ENCODE measurements at regions not wholly inside any gene's neighbourhood (a gene's known extent, or its start where the extent isn't known, plus 50 kb on each side); places are given as distances from the start of the nearest gene placed in this dataset.

- Histone ChIP-seq H3K4me2 (ENCODE audit: control insufficient read depth, extremely low read depth, insufficient read depth, low read depth, low read length) (no peak overlapping the region), H2AFZ (ENCODE audit: control insufficient read depth, low read length) (no peak overlapping the region), H3K4me3 (ENCODE audit: control insufficient read depth in 2 of 3, extremely low read depth in 1 of 3, insufficient read depth in 2 of 3, low read depth in 1 of 3, low read length in 3 of 3) (no peak overlapping the region), H3K4me1 (ENCODE audit: control insufficient read depth, extremely low read depth, insufficient read depth, low read length) (peaks cover 10% of the 10 kb centered on the region), H3K9ac (ENCODE audit: control insufficient read depth, extremely low read depth, insufficient read depth, low read length) (no peak overlapping the region), H3K79me2 (ENCODE audit: control insufficient read depth, insufficient read depth, low read length) (peaks cover 12% of the 10 kb centered on the region), H4K20me1 (ENCODE audit: control insufficient read depth, extremely low read depth, insufficient read depth, low read length) (no peaks in the 10 kb centered on the region), H3K36me3 (ENCODE audit: control insufficient read depth in 2 of 2, extremely low read depth in 1 of 2, insufficient read depth in 2 of 2, low read length in 2 of 2) (peaks cover 0 to 7% of the 10 kb centered on the region in 2 experiments), H3K9me3 (ENCODE audit: control insufficient read depth, low read depth, low read length) (no peaks in the 10 kb centered on the region), H3K27ac (ENCODE audit: control insufficient read depth, insufficient read depth, low read length) (no peak overlapping the region), H3K9me1 (ENCODE audit: control insufficient read depth, extremely low read depth, insufficient read depth, low read length) (no peaks in the 10 kb centered on the region), H3K27me3 (ENCODE audit: control insufficient read depth, extremely low read depth, insufficient read depth, low read length) (no peaks in the 10 kb centered on the region)
- dilution Hi-C loops (cut with MboI; ENCODE audit: extremely low pct_ligation_motif_present, low sequenced_read_pairs), result no loop called here
- no peak for FAIRE-seq
- TF ChIP-seq CTCF (optimal IDR thresholded peaks at IDR 0.05 in 1 of 3, IDR thresholded peaks at IDR 0.05 in 1 of 3, conservative IDR thresholded peaks at IDR 0.05 in 1 of 3; ENCODE audit: extremely low read depth in 1 of 3, insufficient read depth in 2 of 3, low read length in 3 of 3) (no peak), EZH2 (IDR thresholded peaks at IDR 0.05; ENCODE audit: low read length) (no peak)
- no peak for DNase-seq (ENCODE audit: low read depth, low spot score)
Measured at GRCh38 chr17:64771980-64772844, 110.1 kb upstream of the SMURF2 start.

DNA sequence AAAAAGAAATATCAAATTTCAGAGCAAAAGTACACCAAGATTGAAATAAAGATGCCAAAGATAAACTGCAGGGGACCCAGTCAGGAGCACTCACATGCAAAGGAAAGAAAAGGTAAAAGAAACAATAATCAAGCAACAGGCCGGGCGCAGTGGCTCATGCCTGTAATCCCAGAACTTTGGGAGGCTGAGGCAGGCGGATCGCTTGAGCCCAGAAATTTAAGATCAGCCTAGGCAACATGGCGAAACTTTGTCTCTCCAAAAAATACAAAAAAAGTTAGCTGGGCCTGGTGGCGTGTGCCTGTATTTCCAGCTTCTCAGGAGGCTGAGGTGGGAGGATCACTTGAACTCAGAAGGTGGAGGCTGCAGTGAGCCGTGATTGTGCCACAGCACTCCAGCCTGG is 107.6 kb upstream of the SMURF2 start:
- Histone ChIP-seq H3K79me2 (ENCODE audit: control insufficient read depth, insufficient read depth, low read length) (peaks cover 12% of the 10 kb centered on the region), H3K27me3 (ENCODE audit: control insufficient read depth, extremely low read depth, insufficient read depth, low read length) (no peaks in the 10 kb centered on the region), H3K27ac (ENCODE audit: control insufficient read depth, insufficient read depth, low read length) (no peak overlapping the region), H2AFZ (ENCODE audit: control insufficient read depth, low read length) (no peak overlapping the region), H3K36me3 (ENCODE audit: control insufficient read depth in 2 of 2, extremely low read depth in 1 of 2, insufficient read depth in 2 of 2, low read length in 2 of 2) (peaks cover 5 to 12% of the 10 kb centered on the region in 2 experiments), H3K9me3 (ENCODE audit: control insufficient read depth, low read depth, low read length) (no peaks in the 10 kb centered on the region), H3K4me3 (ENCODE audit: control insufficient read depth in 2 of 3, extremely low read depth in 1 of 3, insufficient read depth in 2 of 3, low read depth in 1 of 3, low read length in 3 of 3) (no peak overlapping the region), H4K20me1 (ENCODE audit: control insufficient read depth, extremely low read depth, insufficient read depth, low read length) (no peaks in the 10 kb centered on the region), H3K4me2 (ENCODE audit: control insufficient read depth, extremely low read depth, insufficient read depth, low read depth, low read length) (no peak overlapping the region), H3K9me1 (ENCODE audit: control insufficient read depth, extremely low read depth, insufficient read depth, low read length) (no peaks in the 10 kb centered on the region), H3K9ac (ENCODE audit: control insufficient read depth, extremely low read depth, insufficient read depth, low read length) (no peak overlapping the region), H3K4me1 (ENCODE audit: control insufficient read depth, extremely low read depth, insufficient read depth, low read length) (peaks cover 7% of the 10 kb centered on the region)
- DNase-seq (ENCODE audit: low read depth, low spot score) (no peak), FAIRE-seq (no peak)
- dilution Hi-C loops (cut with MboI; ENCODE audit: extremely low pct_ligation_motif_present, low sequenced_read_pairs), result no loop called here
- no peak for TF ChIP-seq EZH2 (IDR thresholded peaks at IDR 0.05; ENCODE audit: low read length)
- no peak for TF ChIP-seq CTCF (optimal IDR thresholded peaks at IDR 0.05 in 1 of 3, IDR thresholded peaks at IDR 0.05 in 1 of 3, conservative IDR thresholded peaks at IDR 0.05 in 1 of 3; ENCODE audit: extremely low read depth in 1 of 3, insufficient read depth in 2 of 3, low read length in 3 of 3)

Data from keratinocyte (primary cell).